ENCODE measurements at regions not wholly inside any gene's neighbourhood (a gene's known extent, or its start where the extent isn't known, plus 50 kb on each side); places are given as distances from the start of the nearest gene placed in this dataset.

DNA sequence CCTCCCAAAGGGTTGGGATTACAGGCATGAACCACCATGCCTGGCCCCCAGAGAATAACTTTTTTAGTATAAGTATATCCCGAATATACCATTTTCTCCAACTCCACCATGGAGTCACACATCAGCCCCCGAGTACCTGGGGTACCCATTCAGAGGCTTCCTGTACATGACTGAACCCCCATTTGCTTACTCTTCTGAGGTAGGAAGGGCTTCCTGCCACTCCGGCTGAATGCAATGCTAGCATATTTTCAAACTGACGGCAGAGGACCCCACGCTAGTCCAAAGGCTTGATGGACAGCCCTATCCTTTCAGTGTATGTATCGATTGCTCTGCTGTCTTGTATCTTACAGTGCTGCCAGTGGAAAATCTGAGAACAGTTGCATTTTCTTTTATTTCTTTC is 220.6 kb upstream of the SH3BP4 start:
- Mint-ChIP-seq H3K36me3 (ENCODE audit: low read depth) (peaks cover 9% of the 10 kb centered on the region), H3K9me3 (peaks cover 5% of the 10 kb centered on the region), H3K4me1 (peaks cover 4% of the 10 kb centered on the region), H3K27ac (ENCODE audit: unreplicated experiment) (no peak overlapping the region), H3K27me3 (ENCODE audit: low read depth) (no peaks in the 10 kb centered on the region), H3K4me3 (no peak overlapping the region)
- no peak for DNase-seq (ENCODE audit: low read depth, low spot score)
- TF ChIP-seq, protein P1, sequence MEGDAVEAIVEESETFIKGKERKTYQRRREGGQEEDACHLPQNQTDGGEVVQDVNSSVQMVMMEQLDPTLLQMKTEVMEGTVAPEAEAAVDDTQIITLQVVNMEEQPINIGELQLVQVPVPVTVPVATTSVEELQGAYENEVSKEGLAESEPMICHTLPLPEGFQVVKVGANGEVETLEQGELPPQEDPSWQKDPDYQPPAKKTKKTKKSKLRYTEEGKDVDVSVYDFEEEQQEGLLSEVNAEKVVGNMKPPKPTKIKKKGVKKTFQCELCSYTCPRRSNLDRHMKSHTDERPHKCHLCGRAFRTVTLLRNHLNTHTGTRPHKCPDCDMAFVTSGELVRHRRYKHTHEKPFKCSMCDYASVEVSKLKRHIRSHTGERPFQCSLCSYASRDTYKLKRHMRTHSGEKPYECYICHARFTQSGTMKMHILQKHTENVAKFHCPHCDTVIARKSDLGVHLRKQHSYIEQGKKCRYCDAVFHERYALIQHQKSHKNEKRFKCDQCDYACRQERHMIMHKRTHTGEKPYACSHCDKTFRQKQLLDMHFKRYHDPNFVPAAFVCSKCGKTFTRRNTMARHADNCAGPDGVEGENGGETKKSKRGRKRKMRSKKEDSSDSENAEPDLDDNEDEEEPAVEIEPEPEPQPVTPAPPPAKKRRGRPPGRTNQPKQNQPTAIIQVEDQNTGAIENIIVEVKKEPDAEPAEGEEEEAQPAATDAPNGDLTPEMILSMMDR (conservative IDR thresholded peaks at IDR 0.05) = no peak

DNA sequence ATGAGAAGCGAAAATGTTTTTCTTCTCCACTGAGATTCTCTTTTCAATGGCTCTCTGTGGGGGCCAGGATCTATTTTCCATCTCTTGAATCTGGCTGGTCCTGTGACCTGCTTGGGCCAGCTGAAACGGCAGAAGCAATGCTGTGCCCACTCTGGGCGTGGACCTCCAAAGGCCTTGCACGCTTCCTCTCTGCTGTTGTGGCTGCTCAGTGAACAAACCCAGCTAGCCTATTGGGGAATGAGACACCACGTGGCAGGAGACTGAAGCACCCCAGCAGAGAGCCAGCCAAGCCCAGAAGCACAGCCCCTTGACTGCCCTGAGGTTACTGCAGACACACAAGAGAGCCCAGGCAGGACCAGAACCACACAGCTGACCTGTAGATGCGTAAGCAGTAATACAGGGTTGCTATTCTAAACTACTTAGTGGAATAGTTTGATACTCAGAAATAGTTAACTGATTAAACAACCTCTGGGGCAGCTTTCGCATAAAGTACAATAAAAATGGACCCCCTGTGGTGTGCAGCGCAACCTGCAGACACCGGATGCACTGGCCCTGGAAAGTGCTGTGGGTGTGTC is 221.7 kb upstream of the SH3BP4 start:
- peaks cover 4% of the 10 kb centered on the region for H3K36me3 Mint-ChIP-seq (ENCODE audit: low read depth)
- no peak overlapping the region for H3K4me3 Mint-ChIP-seq
- DNase-seq (ENCODE audit: low read depth, low spot score) = peak; percentile 7
- H3K27me3 Mint-ChIP-seq (ENCODE audit: low read depth) = no peaks in the 10 kb centered on the region
- TF ChIP-seq, protein P1 (conservative IDR thresholded peaks at IDR 0.05) = no peak
- H3K4me1 Mint-ChIP-seq = peaks cover 6% of the 10 kb centered on the region
- peak overlapping the region; percentile 65 for H3K27ac Mint-ChIP-seq (ENCODE audit: unreplicated experiment)
- H3K9me3 Mint-ChIP-seq = peaks cover 4% of the 10 kb centered on the region

DNA sequence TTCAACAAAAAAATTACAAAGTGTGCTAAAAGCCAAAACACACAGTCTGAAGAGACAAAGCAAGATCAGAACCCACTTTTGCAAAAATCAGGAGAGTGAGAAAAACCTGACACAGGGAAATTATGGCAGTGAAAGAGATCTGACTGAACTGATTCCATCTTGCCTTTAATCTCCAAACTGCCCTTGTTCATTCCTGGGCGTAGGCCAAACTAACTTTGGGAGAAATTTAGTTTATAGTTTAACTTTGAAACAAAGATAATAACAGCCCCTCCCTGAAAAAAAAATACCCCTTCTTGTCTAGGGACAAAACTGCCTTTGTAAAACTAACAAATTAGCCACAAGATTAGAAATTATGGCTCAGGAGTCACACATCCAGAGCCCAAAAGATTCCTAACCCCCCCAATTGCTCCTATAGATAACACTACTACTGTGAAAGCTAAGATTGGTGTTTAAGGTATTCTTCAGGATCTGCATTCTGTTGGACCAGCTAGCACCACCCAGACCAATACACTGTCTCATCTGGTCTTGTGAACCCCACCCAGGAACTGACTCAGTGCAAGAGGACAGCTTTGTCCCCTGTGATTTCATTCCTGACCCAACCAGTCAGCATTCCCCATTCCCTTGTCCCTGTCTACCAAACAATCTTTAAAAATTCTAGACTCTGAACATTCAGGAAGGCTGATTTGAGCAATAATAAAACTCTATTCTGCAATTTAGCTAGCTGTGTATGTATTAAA is 226.1 kb upstream of the SH3BP4 start:
- no peak overlapping the region for H3K27ac Mint-ChIP-seq (ENCODE audit: unreplicated experiment)
- no peak for DNase-seq (ENCODE audit: low read depth, low spot score)
- H3K36me3 Mint-ChIP-seq (ENCODE audit: low read depth) = no peaks in the 10 kb centered on the region
- peaks cover 19% of the 10 kb centered on the region for H3K4me1 Mint-ChIP-seq
- TF ChIP-seq, protein P1 (conservative IDR thresholded peaks at IDR 0.05) = no peak
- no peak overlapping the region for H3K4me3 Mint-ChIP-seq
- H3K27me3 Mint-ChIP-seq (ENCODE audit: low read depth) = no peaks in the 10 kb centered on the region
- H3K9me3 Mint-ChIP-seq = no peaks in the 10 kb centered on the region

DNA sequence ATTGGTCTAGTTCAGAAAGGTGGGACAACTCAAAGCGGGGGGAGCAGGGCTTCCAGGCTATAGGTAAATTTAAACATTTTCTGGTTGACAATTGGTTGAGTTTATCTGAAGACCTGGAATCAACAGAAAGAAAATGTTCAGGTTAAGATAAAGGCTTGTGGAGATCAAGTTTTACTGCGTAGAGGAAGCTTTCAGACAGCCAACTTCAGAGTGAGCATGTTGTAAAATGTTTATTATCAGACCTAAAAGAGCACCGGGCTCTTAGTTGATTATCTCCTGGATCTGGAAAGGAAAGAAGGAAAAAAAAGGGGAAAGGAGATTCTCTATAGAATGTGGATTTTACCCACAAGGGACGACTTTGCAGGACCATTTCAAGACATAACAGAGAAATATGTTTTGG is 227.0 kb upstream of the SH3BP4 start:
- TF ChIP-seq, protein P1 (conservative IDR thresholded peaks at IDR 0.05) = no peak
- H3K27ac Mint-ChIP-seq (ENCODE audit: unreplicated experiment) = no peak overlapping the region
- H3K36me3 Mint-ChIP-seq (ENCODE audit: low read depth) = no peaks in the 10 kb centered on the region
- H3K4me3 Mint-ChIP-seq = no peak overlapping the region
- no peak for DNase-seq (ENCODE audit: low read depth, low spot score)
- H3K9me3 Mint-ChIP-seq = no peaks in the 10 kb centered on the region
- peaks cover 18% of the 10 kb centered on the region for H3K4me1 Mint-ChIP-seq
- H3K27me3 Mint-ChIP-seq (ENCODE audit: low read depth) = no peaks in the 10 kb centered on the region

DNA sequence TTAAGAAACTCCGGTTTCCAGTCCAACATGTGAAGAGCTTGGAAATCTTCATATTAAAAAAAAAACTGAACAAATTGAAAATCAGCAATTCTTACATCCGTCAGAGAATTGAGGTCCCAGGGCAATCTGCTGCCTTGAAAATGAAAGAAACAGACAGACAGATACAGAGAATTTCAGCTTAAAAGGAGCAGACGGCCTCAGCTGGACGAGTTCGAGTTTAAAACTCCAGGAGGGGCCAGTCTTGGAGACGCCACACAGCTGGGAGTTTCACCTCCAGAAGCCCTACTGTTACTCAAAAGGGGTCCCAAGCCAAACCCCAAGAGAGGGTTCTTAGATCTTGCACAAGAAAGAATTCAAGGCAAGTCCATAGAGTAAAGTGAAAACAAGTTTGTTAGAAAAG is 226.5 kb upstream of the ARL4C start:
- no peaks in the 10 kb centered on the region for H3K27me3 Mint-ChIP-seq (ENCODE audit: low read depth)
- no peak overlapping the region for H3K4me3 Mint-ChIP-seq
- H3K27ac Mint-ChIP-seq (ENCODE audit: unreplicated experiment) = no peak overlapping the region
- H3K9me3 Mint-ChIP-seq = no peaks in the 10 kb centered on the region
- H3K4me1 Mint-ChIP-seq = peaks cover 28% of the 10 kb centered on the region
- no peak for DNase-seq (ENCODE audit: low read depth, low spot score)
- TF ChIP-seq, protein P1 (conservative IDR thresholded peaks at IDR 0.05) = no peak
- H3K36me3 Mint-ChIP-seq (ENCODE audit: low read depth) = no peaks in the 10 kb centered on the region

Measured in neural crest cell (in vitro differentiated cells).